H9 (cell line): ENCODE measurements at regions not wholly inside any gene's neighbourhood (a gene's known extent, or its start where the extent isn't known, plus 50 kb on each side); places are given as distances from the start of the nearest gene placed in this dataset.
"Not testable (repeated sequence)": the region's sequence is repeated elsewhere in the genome, so short reads cannot be mapped to it uniquely, and the experiment has no call there.

Source experiments
- DNase-seq: peaks from one replicate; pipeline ENCODE4 v3.0.0-alpha.2; 2017
- H2AFZ ChIP-seq: one replicate; pipeline ENCODE4 v1.6.1; 2013; ENCODE audit warnings: mild to moderate bottlenecking, low read length, control low read depth, moderate library complexity
- H2AK5ac ChIP-seq: 2 replicates; pipeline ENCODE4 v1.6.1; 2013; ENCODE audit warnings: low read length, control low read depth, mixed read lengths; ENCODE audit not compliant: insufficient read length
- H2BK120ac ChIP-seq: one replicate; pipeline ENCODE4 v1.6.1; 2013; ENCODE audit warnings: low read depth, mild to moderate bottlenecking, low read length, control low read depth, inconsistent platforms; ENCODE audit not compliant: poor library complexity, severe bottlenecking
- H2BK12ac ChIP-seq: 2 replicates; pipeline ENCODE4 v1.6.1; 2013; ENCODE audit warnings: low read length, control low read depth, mixed read lengths, low read depth; ENCODE audit not compliant: insufficient read length
- H2BK15ac ChIP-seq: 2 replicates; pipeline ENCODE4 v1.6.1; 2013; ENCODE audit warnings: low read depth, low read length, control low read depth
- H2BK20ac ChIP-seq: one replicate; pipeline ENCODE4 v1.6.1; 2013; ENCODE audit warnings: low read depth, mild to moderate bottlenecking, low read length, control low read depth, inconsistent platforms; ENCODE audit not compliant: poor library complexity, severe bottlenecking
- H2BK5ac ChIP-seq: 2 replicates; pipeline ENCODE4 v1.6.1; 2013; ENCODE audit warnings: low read length, control low read depth, mixed read lengths; ENCODE audit not compliant: insufficient read length
- H3K14ac ChIP-seq: 2 replicates; pipeline ENCODE4 v1.6.1; 2013; ENCODE audit warnings: low read length, control low read depth; ENCODE audit not compliant: insufficient read depth
- H3K18ac ChIP-seq: 2 replicates; pipeline ENCODE4 v1.6.1; 2013; ENCODE audit warnings: low read depth, mild to moderate bottlenecking, mixed read lengths, low read length, control low read depth; ENCODE audit not compliant: insufficient read length
- H3K23ac ChIP-seq: 2 replicates; pipeline ENCODE4 v1.6.1; 2013; ENCODE audit warnings: low read length, control low read depth, mixed read lengths, low read depth; ENCODE audit not compliant: insufficient read length
- H3K23me2 ChIP-seq: 2 replicates; pipeline ENCODE4 v1.6.1; 2013; ENCODE audit warnings: low read depth, mild to moderate bottlenecking, mixed read lengths, low read length, control low read depth; ENCODE audit not compliant: insufficient read length, poor library complexity, severe bottlenecking
- H3K27ac ChIP-seq: 2 replicates; pipeline ENCODE4 v1.5.1; 2013; ENCODE audit warnings: low read length, control low read depth, mixed read lengths, low read depth; ENCODE audit not compliant: insufficient read length
- H3K27me3 ChIP-seq: 2 replicates; pipeline ENCODE4 v1.6.1; 2013; ENCODE audit warnings: low read length, control low read depth, inconsistent platforms; ENCODE audit not compliant: insufficient read depth
- H3K4ac ChIP-seq: 2 replicates; pipeline ENCODE4 v1.6.1; 2013; ENCODE audit warnings: low read depth, mild to moderate bottlenecking, control low read depth, inconsistent platforms, low read length, moderate library complexity
- H3K4me1 ChIP-seq: 2 replicates; pipeline ENCODE4 v1.6.1; 2013; ENCODE audit warnings: low read length, control low read depth, inconsistent platforms; ENCODE audit not compliant: insufficient read depth
- H3K4me2 ChIP-seq: 2 replicates; pipeline ENCODE4 v1.6.1; 2013; ENCODE audit warnings: low read length, control low read depth, mixed read lengths; ENCODE audit not compliant: insufficient read length, insufficient read depth
- H3K56ac ChIP-seq: 2 replicates; pipeline ENCODE4 v1.6.1; 2013; ENCODE audit warnings: low read depth, mild to moderate bottlenecking, mixed read lengths, low read length, control low read depth; ENCODE audit not compliant: insufficient read length
- H3K79me1 ChIP-seq: 2 replicates; pipeline ENCODE4 v1.6.1; 2013; ENCODE audit warnings: low read depth, mild to moderate bottlenecking, moderate library complexity, low read length, control low read depth, inconsistent platforms; ENCODE audit not compliant: insufficient read depth, poor library complexity, severe bottlenecking
- H3K79me2 ChIP-seq: 2 replicates; pipeline ENCODE4 v1.6.1; 2013; ENCODE audit warnings: low read length, control low read depth, inconsistent platforms; ENCODE audit not compliant: insufficient read depth
- H3K9ac ChIP-seq: 2 replicates; pipeline ENCODE4 v1.6.1; 2013; ENCODE audit warnings: low read length, control low read depth, mixed read lengths; ENCODE audit not compliant: insufficient read length; ENCODE audit errors: extremely low read depth
- H3K9me3 ChIP-seq: one replicate; pipeline ENCODE4 v1.6.1; 2013; ENCODE audit warnings: low read depth, low read length, inconsistent platforms; ENCODE audit not compliant: control insufficient read depth
- H3T11ph ChIP-seq: one replicate; pipeline ENCODE4 v1.6.1; 2013; ENCODE audit warnings: mild to moderate bottlenecking, low read length, control low read depth, inconsistent platforms
- H4K20me1 ChIP-seq: one replicate; pipeline ENCODE4 v1.6.1; 2013; ENCODE audit not compliant: control insufficient read depth, insufficient read length, insufficient read depth
- H4K5ac ChIP-seq: 2 replicates; pipeline ENCODE4 v1.6.1; 2013; ENCODE audit warnings: low read depth, mild to moderate bottlenecking, mixed read lengths, low read length, control low read depth; ENCODE audit not compliant: insufficient read length
- H4K8ac ChIP-seq: replicated peaks from 2 replicates; pipeline ENCODE4 v1.6.1; 2013; ENCODE audit warnings: low read length, control low read depth, mixed read lengths, low read depth; ENCODE audit not compliant: insufficient read length
- H4K91ac ChIP-seq: 2 replicates; pipeline ENCODE4 v1.6.1; 2013; ENCODE audit warnings: low read depth, mild to moderate bottlenecking, moderate library complexity, mixed read lengths, low read length, control low read depth; ENCODE audit not compliant: insufficient read length
- H3K27ac Mint-ChIP-seq, 3 experiments: 2 replicates in 2 of 3; 3 replicates in 1 of 3; pipeline ENCODE4 v1.8.0; 2020 to 2021; ENCODE audit warnings: mixed read lengths in 3 of 3, mild to moderate bottlenecking in 1 of 3, moderate library complexity in 1 of 3
- H3K27me3 Mint-ChIP-seq: 2 replicates; pipeline ENCODE4 v1.8.0; 2021; ENCODE audit warnings: low read depth, mild to moderate bottlenecking, moderate library complexity, mixed read lengths
- H3K36me3 Mint-ChIP-seq, 3 experiments: 2 replicates in 2 of 3; 3 replicates in 1 of 3; pipeline ENCODE4 v1.8.0; 2020 to 2021; ENCODE audit warnings: low read depth in 3 of 3, mixed read lengths in 3 of 3; ENCODE audit not compliant: insufficient read depth in 1 of 3
- H3K4me1 Mint-ChIP-seq, 2 experiments: 2 replicates each; pipeline ENCODE4 v1.8.0; 2020; ENCODE audit warnings: mixed read lengths in 2 of 2
- H3K4me3 Mint-ChIP-seq, 2 experiments: 2 replicates in 1 of 2; 3 replicates in 1 of 2; pipeline ENCODE4 v1.8.0; 2020 to 2021; ENCODE audit warnings: mild to moderate bottlenecking in 2 of 2, mixed read lengths in 2 of 2, moderate library complexity in 1 of 2
- H3K9me3 Mint-ChIP-seq, 2 experiments: 2 replicates in 1 of 2; 3 replicates in 1 of 2; pipeline ENCODE4 v1.8.0; 2020; ENCODE audit warnings: mild to moderate bottlenecking in 2 of 2, mixed read lengths in 2 of 2, moderate library complexity in 1 of 2
- CTCF ChIP-seq: fragments of 200-600 bp; sonication (generic); conservative IDR thresholded peaks from 3 replicates; pipeline ENCODE4 v1.8.0; 2021; ENCODE audit warnings: antibody characterized with exemption, mild to moderate bottlenecking
- WGBS: extraction: QIAGEN DNeasy Blood & Tissue Kit; methylation state at CpG from one replicate; pipeline ENCODE4 v1.1.7; 2013; ENCODE audit warnings: missing lambda C conversion rate, low lambda C conversion rate, mixed read lengths; ENCODE audit not compliant: insufficient read length; ENCODE audit errors: extremely low coverage; 5-methylcytosine and 5-hydroxymethylcytosine counted together

GRCh38 chr10:56095506-56096225 is 265.4 kb downstream of the ZWINT start:
- H4K5ac ChIP-seq, result no peak overlapping the region
- no peaks in the 10 kb centered on the region for H4K20me1 ChIP-seq
- peak overlapping the region in 1 of 3 experiments; percentile 76; a peak in 1 of 7 replicates for H3K27ac Mint-ChIP-seq
- no peak overlapping the region for H3K18ac ChIP-seq
- no CpG with 5 or more reads among the region's 16 CpGs for WGBS
- no peaks in the 10 kb centered on the region for H3K79me2 ChIP-seq
- TF ChIP-seq CTCF, result no peak
- peak overlapping the region; percentile 56; the same call in 1 of the 2 replicates for H3K14ac ChIP-seq
- H3K9me3 ChIP-seq, result no peaks in the 10 kb centered on the region
- H3K4ac ChIP-seq, result no peak overlapping the region
- H3K27me3 ChIP-seq, result no peaks in the 10 kb centered on the region
- no peak overlapping the region for H2BK12ac ChIP-seq
- H3K36me3 Mint-ChIP-seq, result peaks cover under 1 to 11% (median 4%) of the 10 kb centered on the region in 3 experiments
- H3K27me3 Mint-ChIP-seq, result no peaks in the 10 kb centered on the region; the same call in none of the 2 replicates
- no peak overlapping the region for H3K27ac ChIP-seq
- H2BK15ac ChIP-seq, result no peak overlapping the region
- H2AK5ac ChIP-seq, result no peak overlapping the region
- no peak overlapping the region for H2BK5ac ChIP-seq
- no peak overlapping the region for H2BK120ac ChIP-seq
- no peak overlapping the region for H3K23ac ChIP-seq
- H3K4me2 ChIP-seq, result no peak overlapping the region
- H2AFZ ChIP-seq, result no peak overlapping the region
- H3K4me1 Mint-ChIP-seq, result peaks cover 0 to 3% of the 10 kb centered on the region in 2 experiments; a peak in 2 of 4 replicates
- no peak overlapping the region for H3T11ph ChIP-seq
- H4K8ac ChIP-seq, result no peak overlapping the region
- H3K23me2 ChIP-seq, result no peaks in the 10 kb centered on the region
- DNase-seq, result no peak
- no peak overlapping the region for H4K91ac ChIP-seq
- H3K9me3 Mint-ChIP-seq, result peaks cover 13 to 16% of the 10 kb centered on the region in 2 experiments
- H3K4me3 Mint-ChIP-seq, result no peak overlapping the region
- no peaks in the 10 kb centered on the region for H3K4me1 ChIP-seq
- H3K79me1 ChIP-seq, result no peaks in the 10 kb centered on the region
- no peak overlapping the region for H2BK20ac ChIP-seq
- no peak overlapping the region for H3K9ac ChIP-seq
- no peak overlapping the region for H3K56ac ChIP-seq

- not testable (repeated sequence) for H3K4me3 Mint-ChIP-seq, H2BK12ac ChIP-seq, H2BK15ac ChIP-seq, H3K23me2 ChIP-seq, H4K8ac ChIP-seq, H3T11ph ChIP-seq, H3K27ac Mint-ChIP-seq, H3K14ac ChIP-seq, H3K27ac ChIP-seq, H2BK120ac ChIP-seq, H3K9ac ChIP-seq, H4K20me1 ChIP-seq, DNase-seq, H3K27me3 Mint-ChIP-seq, H2BK5ac ChIP-seq, H3K56ac ChIP-seq, H2AFZ ChIP-seq, H4K5ac ChIP-seq, H2AK5ac ChIP-seq, H3K4ac ChIP-seq, H3K4me1 Mint-ChIP-seq, H4K91ac ChIP-seq, H3K9me3 ChIP-seq, H3K23ac ChIP-seq, H3K27me3 ChIP-seq, H3K79me1 ChIP-seq, H3K4me2 ChIP-seq, H2BK20ac ChIP-seq, H3K79me2 ChIP-seq, H3K18ac ChIP-seq, H3K4me1 ChIP-seq
- Mint-ChIP-seq H3K36me3 (peaks cover 10 to 30% (median 14%) of the 10 kb centered on the region in 3 experiments), H3K9me3 (peaks cover 28 to 34% of the 10 kb centered on the region in 2 experiments)
These were observed 267.4 kb downstream of the ZWINT start for GRCh38 chr10:56093645-56094044.
